Right lobe of liver (tissue), 6 donors: ENCODE measurements at regions not wholly inside any gene's neighbourhood (a gene's known extent, or its start where the extent isn't known, plus 50 kb on each side); places are given as distances from the start of the nearest gene placed in this dataset.

Experiments
- ATAC-seq, 4 donors: fragments of 200-7000 bp; cut with Tn5 transposase; one replicate each; pipeline ENCODE4 v1.9.1; 2020; ENCODE audit warnings: mild to moderate bottlenecking in 4 of 4, moderate library complexity in 4 of 4
- DNase-seq, 3 donors: peaks; one replicate each; pipeline ENCODE4 v3.0.0-alpha.2; 2020
- H3K27ac ChIP-seq, 3 donors: fragments of 200-600 bp; one replicate each; pipeline ENCODE4 v1.8.0; 2022
- H3K27me3 ChIP-seq, 2 donors: fragments of 200-600 bp; one replicate each; pipeline ENCODE4 v1.8.0; 2022
- H3K36me3 ChIP-seq, 4 donors: fragments of 200-600 bp; sonication (generic) in 1 of 4; one replicate each; pipeline versions ENCODE4 v1.5.1 to v1.8.0; 2017 to 2022; ENCODE audit warnings: control low read depth in 1 of 4
- H3K4me1 ChIP-seq, 4 donors: fragments of 200-600 bp; sonication (generic) in 1 of 4; one replicate each; pipeline versions ENCODE4 v1.5.1 to v1.8.0; 2017 to 2022; ENCODE audit warnings: control low read depth in 1 of 4
- H3K4me3 ChIP-seq, 3 donors: fragments of 200-600 bp; one replicate each; pipeline ENCODE4 v1.8.0; 2022
- H3K9me3 ChIP-seq, 4 donors: fragments of 200-600 bp; sonication (generic) in 1 of 4; one replicate each; pipeline versions ENCODE4 v1.5.1 to v1.8.0; 2017 to 2022; ENCODE audit warnings: control low read depth in 1 of 4
- POLR2A ChIP-seq: fragments of 450-650 bp; IDR thresholded peaks from one replicate; pipeline ENCODE4 v1.6.1; 2017; ENCODE audit warnings: antibody characterized with exemption, mild to moderate bottlenecking
- WGBS: methylation state at CpG from one replicate; pipeline ENCODE4 v1.1.6; 2018; ENCODE audit warnings: low coverage, low lambda C conversion rate; ENCODE audit not compliant: insufficient coverage; ENCODE audit errors: missing lambda C conversion rate; 5-methylcytosine and 5-hydroxymethylcytosine counted together
- intact Hi-C, 2 donors: fragments of 100-400 bp; cut with DNase I; formaldehyde crosslinking; loops; one replicate each; pipeline versions ENCODE4 v1.11.2 to v1.14.1; 2022
- TF ChIP-seq, protein P1 (sequence below), 4 donors: fragments of 200-600 bp in 3 of 4; fragments of 450-650 bp in 1 of 4; IDR thresholded peaks; one replicate each; pipeline versions ENCODE4 v1.5.1 to v1.8.0; 2016 to 2022; ENCODE audit warnings: antibody characterized with exemption in 4 of 4, mild to moderate bottlenecking in 2 of 4
- donor health status: DM: no; HTN: yes; CAD: no.
- donor health status: DM: no; HTN: no; CAD: no.
- donor health status: DM: no; HTN: no; CAD: no.
- donor health status: DM: no; HTN: yes; CAD: no.
- donor health status: DM: no; HTN: yes; CAD: no.

DNA sequence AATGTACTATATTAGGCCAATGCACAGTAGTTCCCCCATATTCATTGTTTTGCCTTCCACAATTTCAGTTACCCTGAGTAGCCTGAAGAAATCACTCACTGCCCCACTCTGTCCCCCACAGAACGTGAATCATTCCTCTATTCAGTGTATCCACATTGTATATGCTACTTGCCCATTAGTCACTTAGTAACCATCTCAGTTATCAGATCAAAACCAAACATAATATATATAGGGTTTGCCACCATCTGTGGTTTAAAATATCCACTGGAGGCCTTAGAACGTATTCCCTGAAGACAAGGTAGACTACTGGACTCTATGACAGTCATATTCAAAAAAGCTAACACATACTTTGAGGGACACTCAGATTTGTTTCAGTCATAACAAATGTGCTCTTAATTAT lies 465.7 kb upstream of the RGMB start:
- ATAC-seq (no peak), DNase-seq (no peak)
- Histone ChIP-seq H3K36me3 (no peaks in the 10 kb centered on the region), H3K9me3 (no peaks in the 10 kb centered on the region), H3K27me3 (no peaks in the 10 kb centered on the region), H3K4me3 (no peak overlapping the region), H3K4me1 (no peaks in the 10 kb centered on the region), H3K27ac (no peak overlapping the region)
- intact Hi-C loops: no loop called here
- TF ChIP-seq POLR2A: no peak
- TF ChIP-seq, protein P1, sequence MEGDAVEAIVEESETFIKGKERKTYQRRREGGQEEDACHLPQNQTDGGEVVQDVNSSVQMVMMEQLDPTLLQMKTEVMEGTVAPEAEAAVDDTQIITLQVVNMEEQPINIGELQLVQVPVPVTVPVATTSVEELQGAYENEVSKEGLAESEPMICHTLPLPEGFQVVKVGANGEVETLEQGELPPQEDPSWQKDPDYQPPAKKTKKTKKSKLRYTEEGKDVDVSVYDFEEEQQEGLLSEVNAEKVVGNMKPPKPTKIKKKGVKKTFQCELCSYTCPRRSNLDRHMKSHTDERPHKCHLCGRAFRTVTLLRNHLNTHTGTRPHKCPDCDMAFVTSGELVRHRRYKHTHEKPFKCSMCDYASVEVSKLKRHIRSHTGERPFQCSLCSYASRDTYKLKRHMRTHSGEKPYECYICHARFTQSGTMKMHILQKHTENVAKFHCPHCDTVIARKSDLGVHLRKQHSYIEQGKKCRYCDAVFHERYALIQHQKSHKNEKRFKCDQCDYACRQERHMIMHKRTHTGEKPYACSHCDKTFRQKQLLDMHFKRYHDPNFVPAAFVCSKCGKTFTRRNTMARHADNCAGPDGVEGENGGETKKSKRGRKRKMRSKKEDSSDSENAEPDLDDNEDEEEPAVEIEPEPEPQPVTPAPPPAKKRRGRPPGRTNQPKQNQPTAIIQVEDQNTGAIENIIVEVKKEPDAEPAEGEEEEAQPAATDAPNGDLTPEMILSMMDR (IDR thresholded peaks at IDR 0.05): no peak
- 40% methylated on average over 2 of the region's 2 CpGs for WGBS

DNA sequence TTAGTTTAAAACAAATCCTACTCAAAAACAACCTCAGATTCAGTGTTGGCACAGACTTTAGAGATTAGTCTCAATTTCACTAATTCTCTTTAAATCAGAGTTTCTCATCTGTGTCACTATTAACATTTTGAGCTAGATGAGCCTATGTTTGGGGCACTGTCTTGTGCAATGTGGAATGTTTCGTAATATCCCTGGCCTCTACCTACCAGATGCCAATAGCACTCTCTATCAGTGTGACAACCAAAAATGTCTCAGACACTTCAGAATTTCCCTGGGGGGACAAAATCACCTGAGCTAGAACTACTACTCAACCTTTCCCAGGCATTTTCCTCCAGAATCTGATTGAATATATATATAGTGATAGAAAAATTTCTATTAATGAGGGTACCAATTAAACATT lies 465.2 kb upstream of the RGMB start:
- Histone ChIP-seq H3K4me3 (no peak overlapping the region), H3K36me3 (no peaks in the 10 kb centered on the region), H3K9me3 (no peaks in the 10 kb centered on the region), H3K27ac (no peak overlapping the region), H3K4me1 (no peaks in the 10 kb centered on the region), H3K27me3 (no peaks in the 10 kb centered on the region)
- TF ChIP-seq, protein P1 (IDR thresholded peaks at IDR 0.05): no peak
- no peak for TF ChIP-seq POLR2A
- ATAC-seq (no peak), DNase-seq (no peak)
- intact Hi-C loops: no loop called here
- 44% methylated on average over 1 of the region's 1 CpG for WGBS

DNA sequence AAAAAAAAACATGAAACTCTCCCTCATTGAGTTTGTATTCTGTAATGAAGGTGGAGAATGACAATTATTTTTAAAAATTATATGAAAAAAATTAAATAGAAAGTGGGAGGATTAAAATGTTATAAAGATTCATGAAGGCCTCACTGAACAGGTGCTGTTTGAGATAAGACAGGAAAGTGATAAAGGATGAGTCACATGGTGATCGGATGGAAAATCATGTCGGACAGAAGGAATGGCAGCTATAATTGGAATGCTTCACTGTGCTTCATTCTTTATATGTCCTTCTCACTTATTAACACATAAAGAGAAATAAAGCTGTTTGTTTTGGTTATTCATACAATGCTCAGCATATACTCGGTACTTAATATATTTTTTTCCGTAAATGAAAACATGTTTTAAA lies 464.5 kb upstream of the RGMB start:
- H3K4me1 ChIP-seq: no peaks in the 10 kb centered on the region
- no peaks in the 10 kb centered on the region for H3K9me3 ChIP-seq
- WGBS: 78% methylated on average over 4 of the region's 4 CpGs
- no peaks in the 10 kb centered on the region for H3K36me3 ChIP-seq
- no peak overlapping the region for H3K27ac ChIP-seq
- no peak overlapping the region for H3K4me3 ChIP-seq
- no peaks in the 10 kb centered on the region for H3K27me3 ChIP-seq
- intact Hi-C loops: no loop called here
- no peak for DNase-seq
- ATAC-seq: no peak
- TF ChIP-seq, protein P1 (IDR thresholded peaks at IDR 0.05): no peak
- no peak for TF ChIP-seq POLR2A

DNA sequence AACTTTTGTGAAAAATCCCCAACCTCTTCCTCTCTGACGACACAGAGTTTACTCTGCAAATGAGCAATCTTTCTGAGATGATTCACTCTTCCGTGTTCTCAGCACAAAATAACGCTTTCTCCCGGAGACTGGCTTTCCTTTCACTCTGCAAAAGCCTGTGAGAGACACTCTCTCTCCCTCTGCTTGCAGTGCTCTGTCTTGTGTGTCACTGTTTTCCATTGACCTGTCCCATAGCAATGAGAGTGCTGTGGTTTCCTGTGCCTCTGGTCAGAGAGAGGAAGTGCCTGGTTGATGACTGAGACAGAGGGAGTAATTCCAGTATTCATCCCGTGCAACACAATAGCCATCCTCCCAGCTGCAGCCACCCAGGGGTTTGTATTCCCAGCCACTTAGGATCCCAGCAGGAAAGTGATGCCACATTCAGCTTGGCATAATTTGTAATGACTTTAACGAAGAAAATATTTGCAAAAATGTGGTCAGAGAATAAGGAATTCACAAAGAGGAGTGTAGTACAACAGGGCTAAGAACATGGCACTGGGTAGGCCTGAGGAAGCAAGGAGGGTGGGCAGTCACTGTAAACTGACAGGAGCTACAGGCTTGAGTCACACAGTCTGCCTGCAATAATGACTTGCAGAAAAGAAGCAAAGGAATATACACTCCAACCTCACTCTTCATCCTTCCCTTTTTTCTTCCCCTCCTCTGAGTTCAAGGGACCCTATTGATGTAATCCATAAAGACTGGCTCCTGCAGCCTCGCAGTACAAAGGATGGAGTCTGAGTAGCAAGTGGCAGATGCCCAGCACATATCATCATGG lies 463.5 kb upstream of the RGMB start:
- Histone ChIP-seq H3K4me1 (no peaks in the 10 kb centered on the region), H3K27ac (peak overlapping the region in 1 of 3 donors; percentile 30), H3K4me3 (no peak overlapping the region), H3K9me3 (no peaks in the 10 kb centered on the region), H3K27me3 (no peaks in the 10 kb centered on the region), H3K36me3 (no peaks in the 10 kb centered on the region)
- 27% methylated on average over 7 of the region's 7 CpGs for WGBS
- DNase-seq (no peak), ATAC-seq (peak; percentile 53 to 87 (median 74))
- TF ChIP-seq, protein P1 (IDR thresholded peaks at IDR 0.05): no peak
- intact Hi-C loops: no loop called here
